AG09309 (cell line): ENCODE measurements at regions not wholly inside any gene's neighbourhood (a gene's known extent, or its start where the extent isn't known, plus 50 kb on each side); places are given as distances from the start of the nearest gene placed in this dataset.

ENCODE experiments used
- DNase-seq: peaks from one replicate; pipeline ENCODE4 v3.0.0-alpha.2; 2010; ENCODE audit warnings: low read depth
- H3K4me3 ChIP-seq: 2 replicates; pipeline ENCODE4 v1.5.1; 2011; ENCODE audit warnings: mild to moderate bottlenecking, low read depth, low read length, moderate library complexity; ENCODE audit not compliant: control insufficient read depth
- CTCF ChIP-seq: IDR thresholded peaks from 2 replicates; pipeline ENCODE4 v1.5.1; 2011; ENCODE audit warnings: mild to moderate bottlenecking, low read depth, low read length, inconsistent platforms; ENCODE audit not compliant: insufficient read depth, control insufficient read depth; ENCODE audit errors: missing control alignments

GRCh38 chr13:47326061-47326460 lies 429.2 kb upstream of the HTR2A start:
- H3K4me3 ChIP-seq: no peak overlapping the region
- peak; percentile 11 for DNase-seq
- TF ChIP-seq CTCF: no peak

GRCh38 chr13:47317356-47317755 lies 420.5 kb upstream of the HTR2A start:
- no peak overlapping the region for H3K4me3 ChIP-seq
- no peak for TF ChIP-seq CTCF
- no peak for DNase-seq

- no peak for DNase-seq
- TF ChIP-seq CTCF: no peak
- H3K4me3 ChIP-seq: no peak overlapping the region
Observed at GRCh38 chr13:47310401-47310800, 413.5 kb upstream of the HTR2A start.

GRCh38 chr13:47306991-47307390 lies 410.1 kb upstream of the HTR2A start:
- DNase-seq: no peak
- H3K4me3 ChIP-seq: no peak overlapping the region
- no peak for TF ChIP-seq CTCF

- H3K4me3 ChIP-seq: no peak overlapping the region
- no peak for TF ChIP-seq CTCF
- no peak for DNase-seq
Observed at GRCh38 chr13:47303626-47304025, 406.8 kb upstream of the HTR2A start.

GRCh38 chr13:47299304-47299703 lies 402.5 kb upstream of the HTR2A start:
- no peak for TF ChIP-seq CTCF
- no peak for DNase-seq
- no peak overlapping the region for H3K4me3 ChIP-seq

- no peak overlapping the region for H3K4me3 ChIP-seq
- TF ChIP-seq CTCF: no peak
- no peak for DNase-seq
Observed at GRCh38 chr13:47298506-47298905, 401.7 kb upstream of the HTR2A start.
